22Rv1 (cell line): ENCODE measurements at regions not wholly inside any gene's neighbourhood (a gene's known extent, or its start where the extent isn't known, plus 50 kb on each side); places are given as distances from the start of the nearest gene placed in this dataset.
"Not testable (repeated sequence)": the region's sequence is repeated elsewhere in the genome, so short reads cannot be mapped to it uniquely, and the experiment has no call there.

ENCODE experiments used
- CTCF ChIP-seq: fragments of 450-650 bp; IDR thresholded peaks from 2 replicates; pipeline ENCODE4 v1.5.1; 2017; ENCODE audit warnings: mild to moderate bottlenecking
- ZFX ChIP-seq: fragments of 450-650 bp; IDR thresholded peaks from 2 replicates; pipeline ENCODE4 v1.6.1; 2017; ENCODE audit warnings: antibody characterized with exemption, borderline replicate concordance

GRCh38 chr1:143837924-143838597 is 133.7 kb downstream of the FAM72C start:
- TF ChIP-seq CTCF, ZFX: not testable (repeated sequence)
